PC-3 (cell line): ENCODE measurements at regions not wholly inside any gene's neighbourhood (a gene's known extent, or its start where the extent isn't known, plus 50 kb on each side); places are given as distances from the start of the nearest gene placed in this dataset.

Experiments used
- ATAC-seq: fragments of 200-7000 bp; cut with Tn5 transposase; 2 replicates; pipeline ENCODE4 v1.9.1; 2020; ENCODE audit warnings: mild to moderate bottlenecking, moderate library complexity
- BruUV-seq: library from RNA; stranded (reverse); fragments of 400-500 nt; replicated peaks from 2 replicates; lab custom pipeline; 2021; lab: Mats Ljungman, UMichigan
- CTCF ChIA-PET: fragments of 300-600 bp; sonication (Branson Sonifier 250); formaldehyde crosslinking; loops from one replicate; lab custom pipeline; 2022; ENCODE audit warnings: antibody characterized with exemption; lab: Charles Lee
- POLR2A ChIA-PET: fragments of 300-600 bp; sonication (Branson Sonifier 250); formaldehyde crosslinking; loops from one replicate; lab custom pipeline; 2022; ENCODE audit warnings: antibody characterized with exemption; ENCODE audit not compliant: unreplicated experiment; lab: Charles Lee
- DNase-seq: peaks from one replicate; pipeline ENCODE4 v3.0.0-alpha.2; 2015
- H2AFZ ChIP-seq: fragments of 300-600 bp; sonication (generic); 2 replicates; pipeline ENCODE4 v1.6.0; 2016; ENCODE audit warnings: antibody characterized with exemption, low read length
- H3F3A ChIP-seq: fragments of 300-600 bp; sonication (generic); one replicate; pipeline ENCODE4 v1.6.0; 2017; ENCODE audit warnings: antibody characterized with exemption, low read length, control low read depth, mild to moderate bottlenecking; ENCODE audit not compliant: unreplicated experiment
- H3K27ac ChIP-seq: fragments of 300-600 bp; sonication (generic); 2 replicates; pipeline ENCODE4 v1.5.1; 2016; ENCODE audit warnings: mild to moderate bottlenecking, low read length
- H3K27me3 ChIP-seq: fragments of 300-600 bp; sonication (generic); 2 replicates; pipeline ENCODE4 v1.6.1; 2016; ENCODE audit warnings: low read length, mixed read lengths
- H3K36me3 ChIP-seq: fragments of 300-600 bp; sonication (generic); 2 replicates; pipeline ENCODE4 v1.6.1; 2016; ENCODE audit warnings: low read depth, mixed run types, low read length, mixed read lengths
- H3K4me1 ChIP-seq: fragments of 300-600 bp; sonication (generic); 2 replicates; pipeline ENCODE4 v1.5.1; 2016; ENCODE audit warnings: low read length; ENCODE audit not compliant: insufficient read depth
- H3K4me2 ChIP-seq: fragments of 300-600 bp; sonication (generic); 2 replicates; pipeline ENCODE4 v1.6.0; 2016; ENCODE audit warnings: low read length
- H3K4me3 ChIP-seq: fragments of 300-600 bp; sonication (generic); 2 replicates; pipeline ENCODE4 v1.5.1; 2016; ENCODE audit warnings: mild to moderate bottlenecking, low read length, mixed read lengths
- H3K79me2 ChIP-seq: fragments of 300-600 bp; sonication (generic); 2 replicates; pipeline ENCODE4 v1.6.1; 2017; ENCODE audit warnings: low read length, mixed read lengths
- H3K9ac ChIP-seq: fragments of 300-600 bp; sonication (generic); 2 replicates; pipeline ENCODE4 v1.6.0; 2016; ENCODE audit warnings: mild to moderate bottlenecking, low read length
- H3K9me2 ChIP-seq: fragments of 300-600 bp; sonication (generic); replicated peaks from 2 replicates; pipeline ENCODE4 v1.6.1; 2016; ENCODE audit warnings: mixed run types, low read length, mixed read lengths
- H3K9me3 ChIP-seq: fragments of 300-600 bp; sonication (generic); 2 replicates; pipeline ENCODE4 v1.6.1; 2016; ENCODE audit warnings: low read length, mixed read lengths
- H4K20me1 ChIP-seq: fragments of 300-600 bp; sonication (generic); 2 replicates; pipeline ENCODE4 v1.6.1; 2016; ENCODE audit warnings: low read length, mixed read lengths
- EZH2 ChIP-seq: fragments of 300-600 bp; sonication (generic); IDR thresholded peaks from one replicate; pipeline ENCODE4 v1.6.1; 2017; ENCODE audit warnings: antibody characterized with exemption, mild to moderate bottlenecking, low read length; ENCODE audit not compliant: unreplicated experiment
- EZH2phosphoT487 ChIP-seq: fragments of 300-600 bp; sonication (generic); IDR thresholded peaks from 2 replicates; pipeline ENCODE4 v1.6.1; 2018; ENCODE audit warnings: mild to moderate bottlenecking, antibody characterized with exemption, low read length, borderline replicate concordance
- intact Hi-C: fragments of 100-400 bp; cut with micrococcal nuclease; formaldehyde crosslinking; loops from 2 replicates; pipeline ENCODE4 v1.9.0; 2023
- TF ChIP-seq, protein P1 (sequence below): fragments of 300-600 bp; sonication (generic); conservative IDR thresholded peaks from 2 replicates; pipeline ENCODE4 v1.5.1; 2017; ENCODE audit warnings: antibody characterized with exemption, low read depth, mild to moderate bottlenecking, low read length

DNA sequence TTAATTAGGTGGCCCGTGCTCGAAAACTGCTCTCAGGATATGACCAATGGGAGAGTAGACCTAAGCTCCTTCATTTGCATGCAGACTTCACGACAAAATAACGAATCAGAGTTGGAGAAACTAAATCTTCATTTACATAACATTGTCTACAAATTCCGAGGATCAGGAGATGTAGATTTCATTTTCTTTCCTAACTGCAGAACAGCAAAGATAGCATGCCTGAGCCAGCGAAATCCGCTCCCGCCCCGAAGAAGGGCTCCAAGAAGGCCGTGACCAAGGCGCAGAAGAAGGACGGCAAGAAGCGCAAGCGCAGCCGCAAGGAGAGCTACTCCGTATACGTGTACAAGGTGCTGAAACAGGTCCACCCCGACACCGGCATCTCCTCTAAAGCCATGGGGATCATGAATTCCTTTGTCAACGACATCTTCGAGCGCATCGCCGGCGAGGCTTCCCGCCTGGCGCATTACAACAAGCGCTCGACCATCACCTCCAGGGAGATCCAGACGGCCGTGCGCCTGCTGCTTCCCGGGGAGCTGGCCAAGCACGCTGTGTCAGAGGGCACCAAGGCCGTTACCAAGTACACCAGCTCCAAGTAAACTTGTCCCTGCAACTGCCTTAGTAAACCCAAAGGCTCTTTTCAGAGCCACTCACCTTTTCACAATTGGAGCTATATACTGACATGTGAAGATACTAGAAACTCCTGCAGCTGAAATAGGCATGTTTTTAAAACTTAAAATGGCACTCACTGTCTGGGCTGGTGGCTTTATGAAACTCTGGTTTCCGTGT is 96.5 kb downstream of the HFE start:
- DNase-seq (no peak), ATAC-seq (no peak)
- no peaks in the 10 kb centered on the region; the same call in 1 of the 2 replicates for H3K36me3 ChIP-seq
- TF ChIP-seq, protein P1, sequence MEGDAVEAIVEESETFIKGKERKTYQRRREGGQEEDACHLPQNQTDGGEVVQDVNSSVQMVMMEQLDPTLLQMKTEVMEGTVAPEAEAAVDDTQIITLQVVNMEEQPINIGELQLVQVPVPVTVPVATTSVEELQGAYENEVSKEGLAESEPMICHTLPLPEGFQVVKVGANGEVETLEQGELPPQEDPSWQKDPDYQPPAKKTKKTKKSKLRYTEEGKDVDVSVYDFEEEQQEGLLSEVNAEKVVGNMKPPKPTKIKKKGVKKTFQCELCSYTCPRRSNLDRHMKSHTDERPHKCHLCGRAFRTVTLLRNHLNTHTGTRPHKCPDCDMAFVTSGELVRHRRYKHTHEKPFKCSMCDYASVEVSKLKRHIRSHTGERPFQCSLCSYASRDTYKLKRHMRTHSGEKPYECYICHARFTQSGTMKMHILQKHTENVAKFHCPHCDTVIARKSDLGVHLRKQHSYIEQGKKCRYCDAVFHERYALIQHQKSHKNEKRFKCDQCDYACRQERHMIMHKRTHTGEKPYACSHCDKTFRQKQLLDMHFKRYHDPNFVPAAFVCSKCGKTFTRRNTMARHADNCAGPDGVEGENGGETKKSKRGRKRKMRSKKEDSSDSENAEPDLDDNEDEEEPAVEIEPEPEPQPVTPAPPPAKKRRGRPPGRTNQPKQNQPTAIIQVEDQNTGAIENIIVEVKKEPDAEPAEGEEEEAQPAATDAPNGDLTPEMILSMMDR: no peak
- TF ChIP-seq EZH2phosphoT487 (no peak), EZH2 (no peak)
- H3K27me3 ChIP-seq: no peaks in the 10 kb centered on the region
- H3K9me3 ChIP-seq: no peaks in the 10 kb centered on the region
- POLR2A ChIA-PET: interaction anchor here (0.6 kb wide), 1 partner anchor 22 kb away, joined by 4 read pairs; no protein-coding TSS in a partner anchor
- no peaks in the 10 kb centered on the region for H3K79me2 ChIP-seq
- no peak overlapping the region for H3K4me2 ChIP-seq
- no TSS peak for BruUV-seq
- intact Hi-C loops: no loop called here
- no peaks in the 10 kb centered on the region for H3K4me1 ChIP-seq
- no peak overlapping the region for H3K4me3 ChIP-seq
- H3K27ac ChIP-seq: no peak overlapping the region
- no peaks in the 10 kb centered on the region for H3F3A ChIP-seq
- CTCF ChIA-PET: no interaction called here
- no peak overlapping the region for H2AFZ ChIP-seq
- no peaks in the 10 kb centered on the region for H3K9me2 ChIP-seq
- H4K20me1 ChIP-seq: no peaks in the 10 kb centered on the region
- no peak overlapping the region for H3K9ac ChIP-seq

DNA sequence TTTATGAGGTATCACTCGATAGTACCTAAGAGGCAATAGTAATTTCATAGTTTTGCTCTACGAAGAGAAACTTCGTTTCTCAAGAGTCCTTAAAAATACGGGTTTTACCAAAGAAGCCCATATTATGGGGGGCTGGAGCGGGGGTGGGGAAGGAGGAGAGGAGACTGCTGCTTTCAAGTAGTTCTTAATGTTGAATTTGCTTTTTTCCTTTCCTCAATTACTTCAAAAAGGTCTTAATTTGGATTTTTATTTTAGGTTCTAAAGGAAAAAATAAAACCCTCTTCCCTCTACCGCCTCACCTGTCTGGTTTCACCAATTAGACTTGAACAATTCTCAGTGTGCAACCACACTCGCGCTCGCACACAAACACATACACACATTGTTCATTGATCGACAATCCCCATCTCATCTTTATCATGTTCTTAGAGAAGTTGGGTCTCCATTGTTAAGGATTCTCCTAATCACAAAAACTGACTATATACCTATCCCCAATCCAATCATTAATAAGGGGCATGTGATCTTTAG is 97.2 kb downstream of the HFE start:
- H4K20me1 ChIP-seq: no peaks in the 10 kb centered on the region
- ChIA-PET CTCF (no interaction called here), POLR2A (interaction anchor here (0.6 kb wide), 1 partner anchor 22 kb away, joined by 4 read pairs; no protein-coding TSS in a partner anchor)
- no peak overlapping the region for H2AFZ ChIP-seq
- no peak overlapping the region for H3K9ac ChIP-seq
- H3K27me3 ChIP-seq: no peaks in the 10 kb centered on the region
- no peak for ATAC-seq
- H3K9me3 ChIP-seq: no peaks in the 10 kb centered on the region
- no peak overlapping the region for H3K4me2 ChIP-seq
- no TSS peak for BruUV-seq
- H3K79me2 ChIP-seq: no peaks in the 10 kb centered on the region
- intact Hi-C loops: no loop called here
- no peaks in the 10 kb centered on the region for H3K4me1 ChIP-seq
- H3F3A ChIP-seq: no peaks in the 10 kb centered on the region
- no peak for DNase-seq
- no peak overlapping the region for H3K4me3 ChIP-seq
- no peaks in the 10 kb centered on the region for H3K9me2 ChIP-seq
- TF ChIP-seq EZH2phosphoT487 (no peak), EZH2 (no peak)
- TF ChIP-seq, protein P1: no peak
- H3K36me3 ChIP-seq: no peaks in the 10 kb centered on the region; the same call in 1 of the 2 replicates
- no peak overlapping the region for H3K27ac ChIP-seq

DNA sequence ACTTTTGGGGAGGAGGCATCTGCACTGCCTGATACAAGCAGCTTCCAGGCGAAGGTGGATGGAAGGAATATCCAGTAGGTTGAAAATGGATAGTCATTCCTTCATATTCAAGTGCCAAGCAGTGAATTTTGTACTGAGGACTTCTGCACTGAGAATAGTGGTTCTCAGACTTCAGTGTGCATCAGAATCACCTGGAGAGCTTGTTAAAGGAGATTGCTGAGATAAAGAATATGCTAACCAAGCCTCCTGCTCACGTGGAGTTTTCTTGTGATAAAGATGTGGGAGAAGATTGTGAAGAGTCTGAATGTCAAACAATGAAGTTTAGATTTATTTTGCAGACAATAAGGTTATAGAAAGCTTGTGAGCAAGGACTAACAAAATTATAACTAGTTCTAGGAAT is 97.8 kb downstream of the HFE start:
- ATAC-seq: no peak
- H3K4me2 ChIP-seq: no peak overlapping the region
- no peaks in the 10 kb centered on the region for H3K79me2 ChIP-seq
- H3K27me3 ChIP-seq: no peaks in the 10 kb centered on the region
- H3K4me1 ChIP-seq: no peaks in the 10 kb centered on the region
- CTCF ChIA-PET: no interaction called here
- no TSS peak for BruUV-seq
- TF ChIP-seq EZH2: no peak
- TF ChIP-seq, protein P1: no peak
- no peak for TF ChIP-seq EZH2phosphoT487
- POLR2A ChIA-PET: interaction anchor here (0.5 to 0.6 kb wide), 2 partner anchors 27 to 87 kb away, joined by 4 to 9 read pairs; a partner anchor contains a TSS
- H3F3A ChIP-seq: no peaks in the 10 kb centered on the region
- H3K9me3 ChIP-seq: no peaks in the 10 kb centered on the region
- no peak overlapping the region for H3K4me3 ChIP-seq
- H3K27ac ChIP-seq: no peak overlapping the region
- H3K9me2 ChIP-seq: no peaks in the 10 kb centered on the region
- H4K20me1 ChIP-seq: no peaks in the 10 kb centered on the region
- DNase-seq: no peak
- intact Hi-C loops: no loop called here
- no peak overlapping the region for H2AFZ ChIP-seq
- no peak overlapping the region for H3K9ac ChIP-seq
- H3K36me3 ChIP-seq: no peaks in the 10 kb centered on the region; the same call in 1 of the 2 replicates
